Esophagus squamous epithelium (tissue), 5 donors: ENCODE measurements at regions not wholly inside any gene's neighbourhood (a gene's known extent, or its start where the extent isn't known, plus 50 kb on each side); places are given as distances from the start of the nearest gene placed in this dataset.

Source experiments
- DNase-seq: peaks from one replicate; lab custom pipeline; 2025; lab: John Stamatoyannopoulos, UW
- H3K27ac ChIP-seq, 4 donors: fragments of 200-600 bp; sonication (generic); one replicate each; pipeline ENCODE4 v1.5.1; 2016 to 2019; ENCODE audit warnings: mild to moderate bottlenecking in 1 of 4
- H3K27me3 ChIP-seq, 4 donors: fragments of 200-600 bp; sonication (generic); 1 replicate in 3 of 4; 2 replicates in 1 of 4; pipeline versions ENCODE4 v1.5.1 to v1.6.0; 2017 to 2021; ENCODE audit warnings: antibody characterized with exemption in 1 of 4
- H3K36me3 ChIP-seq, 3 donors: fragments of 200-600 bp; sonication (generic); one replicate each; pipeline ENCODE4 v1.5.1; 2016 to 2019
- H3K4me1 ChIP-seq, 3 donors: fragments of 200-600 bp; sonication (generic); one replicate each; pipeline ENCODE4 v1.5.1; 2017 to 2019
- H3K4me3 ChIP-seq, 4 donors: fragments of 200-600 bp; sonication (generic); 1 replicate in 3 of 4; 2 replicates in 1 of 4; pipeline ENCODE4 v1.5.1; 2016 to 2019; ENCODE audit warnings: mild to moderate bottlenecking in 2 of 4, moderate library complexity in 1 of 4
- H3K9me3 ChIP-seq, 3 donors: fragments of 200-600 bp; sonication (generic); one replicate each; pipeline ENCODE4 v1.5.1; 2016 to 2019
- CTCF ChIP-seq, 6 experiments: fragments of 450-650 bp in 4 of 6; fragments of 200-600 bp in 2 of 6; sonication (generic) in 2 of 6; IDR thresholded peaks; one replicate each; pipeline ENCODE4 v1.5.1; 2016 to 2019; ENCODE audit warnings: antibody characterized with exemption in 6 of 6, mild to moderate bottlenecking in 4 of 6, moderate library complexity in 4 of 6
- POLR2A ChIP-seq, 4 donors: fragments of 450-650 bp; IDR thresholded peaks; one replicate each; pipeline ENCODE4 v1.6.1; 2017; ENCODE audit warnings: antibody characterized with exemption in 4 of 4, mild to moderate bottlenecking in 4 of 4, moderate library complexity in 3 of 4
- WGBS, 2 donors: methylation state at CpG; one replicate each; pipeline ENCODE4 v1.1.5; 2018; 5-methylcytosine and 5-hydroxymethylcytosine counted together
- intact Hi-C: fragments of 100-400 bp; cut with DNase I; formaldehyde crosslinking; loops from one replicate; pipeline ENCODE4 v1.15.0; 2022
- donor health status: DM: yes; HTN: yes; CAD: no.

GRCh38 chr16:49964316-49964715 lies 60.7 kb upstream of the CNEP1R1 start:
- no peaks in the 10 kb centered on the region for H3K36me3 ChIP-seq
- no peak for DNase-seq
- peaks cover 0 to 11% (median 0%) of the 10 kb centered on the region in 3 donors for H3K4me1 ChIP-seq
- WGBS, 2 donors, result 66 to 69% methylated on average over 4 of the region's 4 CpGs
- TF ChIP-seq CTCF (IDR thresholded peaks at IDR 0.05) (no peak), POLR2A (IDR thresholded peaks at IDR 0.05) (no peak)
- H3K27ac ChIP-seq, result no peak overlapping the region
- no peak overlapping the region for H3K4me3 ChIP-seq
- H3K27me3 ChIP-seq, result peaks cover 0 to 62% (median 0%) of the 10 kb centered on the region in 4 donors
- no peaks in the 10 kb centered on the region for H3K9me3 ChIP-seq
- intact Hi-C loops, result no loop called here

- intact Hi-C loops, result no loop called here
- Histone ChIP-seq H3K4me3 (no peak overlapping the region), H3K4me1 (peaks cover 0 to 11% (median 0%) of the 10 kb centered on the region in 3 donors), H3K27ac (no peak overlapping the region), H3K9me3 (no peaks in the 10 kb centered on the region), H3K36me3 (no peaks in the 10 kb centered on the region), H3K27me3 (peaks cover 0 to 62% (median 0%) of the 10 kb centered on the region in 4 donors)
- DNase-seq, result no peak
- no peak for TF ChIP-seq CTCF (IDR thresholded peaks at IDR 0.05)
- no peak for TF ChIP-seq POLR2A (IDR thresholded peaks at IDR 0.05)
- WGBS, 2 donors, result 64 to 89% methylated on average over 2 of the region's 2 CpGs
These were observed 60.1 kb upstream of the CNEP1R1 start for GRCh38 chr16:49964973-49965372.

- TF ChIP-seq CTCF (IDR thresholded peaks at IDR 0.05) (no peak), POLR2A (IDR thresholded peaks at IDR 0.05) (no peak)
- H3K4me3 ChIP-seq, result no peak overlapping the region
- WGBS, 2 donors, result 73 to 78% methylated on average over 4 to 5 of the region's 6 CpGs
- H3K27ac ChIP-seq, result no peak overlapping the region
- H3K4me1 ChIP-seq, result no peaks in the 10 kb centered on the region
- H3K36me3 ChIP-seq, result no peaks in the 10 kb centered on the region
- peaks cover 0 to 74% (median 0%) of the 10 kb centered on the region in 4 donors for H3K27me3 ChIP-seq
- no peak for DNase-seq
- intact Hi-C loops, result no loop called here
- no peaks in the 10 kb centered on the region for H3K9me3 ChIP-seq
These were observed 57.9 kb upstream of the CNEP1R1 start for GRCh38 chr16:49967012-49967559.

GRCh38 chr16:49969091-49970030 lies 55.7 kb upstream of the CNEP1R1 start:
- TF ChIP-seq POLR2A (IDR thresholded peaks at IDR 0.05) (no peak), CTCF (IDR thresholded peaks at IDR 0.05) (no peak)
- Histone ChIP-seq H3K4me1 (no peaks in the 10 kb centered on the region), H3K36me3 (no peaks in the 10 kb centered on the region), H3K9me3 (no peaks in the 10 kb centered on the region), H3K27me3 (peaks cover 0 to 72% (median 0%) of the 10 kb centered on the region in 4 donors), H3K27ac (no peak overlapping the region), H3K4me3 (no peak overlapping the region)
- 45 to 56% methylated on average over 23 of the region's 24 CpGs for WGBS, 2 donors
- no peak for DNase-seq
- intact Hi-C loops, result no loop called here
